WTC11 (cell line): ENCODE measurements at regions not wholly inside any gene's neighbourhood (a gene's known extent, or its start where the extent isn't known, plus 50 kb on each side); places are given as distances from the start of the nearest gene placed in this dataset.

Experiments
- ATF2 ChIP-seq: sonication (generic); formaldehyde crosslinking; IDR thresholded peaks from 2 replicates; pipeline ENCODE4 v1.8.1; 2022; ENCODE audit warnings: low read depth, missing genetic modification reagents, borderline replicate concordance
- ATF3 ChIP-seq: sonication (generic); formaldehyde crosslinking; conservative IDR thresholded peaks from 2 replicates; pipeline ENCODE4 v1.8.1; 2022; ENCODE audit warnings: mild to moderate bottlenecking, missing genetic modification reagents
- CBFB ChIP-seq: sonication (generic); formaldehyde crosslinking; IDR thresholded peaks from 2 replicates; pipeline ENCODE4 v1.8.1; 2022; ENCODE audit warnings: mild to moderate bottlenecking, low read depth, missing genetic modification reagents
- ELF4 ChIP-seq: sonication (generic); formaldehyde crosslinking; IDR thresholded peaks from 2 replicates; pipeline ENCODE4 v1.8.1; 2022; ENCODE audit warnings: low read depth, mild to moderate bottlenecking, moderate library complexity, missing genetic modification reagents
- FOXP1 ChIP-seq: sonication (generic); formaldehyde crosslinking; IDR thresholded peaks from 2 replicates; pipeline ENCODE4 v1.8.0; 2022; ENCODE audit warnings: missing genetic modification reagents, mild to moderate bottlenecking, moderate library complexity, borderline replicate concordance
- GRHL2 ChIP-seq: fragments of 250-450 bp; sonication (Bioruptor Pico); IDR thresholded peaks from 2 replicates; pipeline ENCODE4 v1.8.0; 2022; ENCODE audit warnings: mild to moderate bottlenecking, moderate library complexity; ENCODE audit not compliant: insufficient replicate concordance, severe bottlenecking
- JUN ChIP-seq: sonication (generic); formaldehyde crosslinking; IDR thresholded peaks from 2 replicates; pipeline ENCODE4 v1.8.0; 2023; ENCODE audit warnings: mild to moderate bottlenecking, missing genetic modification reagents
- NR3C1 ChIP-seq: sonication (generic); formaldehyde crosslinking; conservative IDR thresholded peaks from 2 replicates; pipeline ENCODE4 v1.8.1; 2023; ENCODE audit warnings: low read depth, mild to moderate bottlenecking, missing genetic modification reagents
- PREB ChIP-seq: sonication (generic); formaldehyde crosslinking; IDR thresholded peaks from 2 replicates; pipeline ENCODE4 v1.8.1; 2022; ENCODE audit warnings: mild to moderate bottlenecking, missing genetic modification reagents, moderate library complexity, borderline replicate concordance
- RORB ChIP-seq: fragments of 250-450 bp; sonication (Bioruptor Pico); IDR thresholded peaks from 2 replicates; pipeline ENCODE4 v1.9.0; 2021; ENCODE audit warnings: mild to moderate bottlenecking
- ZNF263 ChIP-seq: sonication (generic); formaldehyde crosslinking; IDR thresholded peaks from 2 replicates; pipeline ENCODE4 v1.8.1; 2022; ENCODE audit warnings: low read depth, mild to moderate bottlenecking, moderate library complexity, missing genetic modification reagents
- TF ChIP-seq, protein P1 (sequence below): fragments of 200-600 bp; IDR thresholded peaks from 2 replicates; pipeline ENCODE4 v1.8.0; 2022; ENCODE audit warnings: antibody characterized with exemption
- TF ChIP-seq, protein P2 (sequence below): sonication (generic); formaldehyde crosslinking; IDR thresholded peaks from 2 replicates; pipeline ENCODE4 v1.8.0; 2023; ENCODE audit warnings: missing genetic modification reagents
- TF ChIP-seq, protein P3 (sequence below): fragments of 250-450 bp; sonication (Bioruptor Pico); conservative IDR thresholded peaks from 2 replicates; pipeline ENCODE4 v1.9.0; 2021; ENCODE audit warnings: mild to moderate bottlenecking

- TF ChIP-seq, protein P1, sequence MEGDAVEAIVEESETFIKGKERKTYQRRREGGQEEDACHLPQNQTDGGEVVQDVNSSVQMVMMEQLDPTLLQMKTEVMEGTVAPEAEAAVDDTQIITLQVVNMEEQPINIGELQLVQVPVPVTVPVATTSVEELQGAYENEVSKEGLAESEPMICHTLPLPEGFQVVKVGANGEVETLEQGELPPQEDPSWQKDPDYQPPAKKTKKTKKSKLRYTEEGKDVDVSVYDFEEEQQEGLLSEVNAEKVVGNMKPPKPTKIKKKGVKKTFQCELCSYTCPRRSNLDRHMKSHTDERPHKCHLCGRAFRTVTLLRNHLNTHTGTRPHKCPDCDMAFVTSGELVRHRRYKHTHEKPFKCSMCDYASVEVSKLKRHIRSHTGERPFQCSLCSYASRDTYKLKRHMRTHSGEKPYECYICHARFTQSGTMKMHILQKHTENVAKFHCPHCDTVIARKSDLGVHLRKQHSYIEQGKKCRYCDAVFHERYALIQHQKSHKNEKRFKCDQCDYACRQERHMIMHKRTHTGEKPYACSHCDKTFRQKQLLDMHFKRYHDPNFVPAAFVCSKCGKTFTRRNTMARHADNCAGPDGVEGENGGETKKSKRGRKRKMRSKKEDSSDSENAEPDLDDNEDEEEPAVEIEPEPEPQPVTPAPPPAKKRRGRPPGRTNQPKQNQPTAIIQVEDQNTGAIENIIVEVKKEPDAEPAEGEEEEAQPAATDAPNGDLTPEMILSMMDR, result no peak
- TF ChIP-seq JUN (CRISPR knock-in tag) (no peak), RORB (CRISPR knock-in tag) (no peak), ATF2 (CRISPR knock-in tag) (no peak), ATF3 (CRISPR knock-in tag) (no peak), ELF4 (CRISPR knock-in tag) (no peak), CBFB (CRISPR knock-in tag) (no peak), PREB (CRISPR knock-in tag) (no peak), GRHL2 (CRISPR knock-in tag) (no peak), NR3C1 (CRISPR knock-in tag) (no peak), FOXP1 (CRISPR knock-in tag) (no peak), ZNF263 (CRISPR knock-in tag) (no peak)
- TF ChIP-seq, protein P2, sequence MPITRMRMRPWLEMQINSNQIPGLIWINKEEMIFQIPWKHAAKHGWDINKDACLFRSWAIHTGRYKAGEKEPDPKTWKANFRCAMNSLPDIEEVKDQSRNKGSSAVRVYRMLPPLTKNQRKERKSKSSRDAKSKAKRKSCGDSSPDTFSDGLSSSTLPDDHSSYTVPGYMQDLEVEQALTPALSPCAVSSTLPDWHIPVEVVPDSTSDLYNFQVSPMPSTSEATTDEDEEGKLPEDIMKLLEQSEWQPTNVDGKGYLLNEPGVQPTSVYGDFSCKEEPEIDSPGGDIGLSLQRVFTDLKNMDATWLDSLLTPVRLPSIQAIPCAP (CRISPR knock-in tag), result no peak
- TF ChIP-seq, protein P3, sequence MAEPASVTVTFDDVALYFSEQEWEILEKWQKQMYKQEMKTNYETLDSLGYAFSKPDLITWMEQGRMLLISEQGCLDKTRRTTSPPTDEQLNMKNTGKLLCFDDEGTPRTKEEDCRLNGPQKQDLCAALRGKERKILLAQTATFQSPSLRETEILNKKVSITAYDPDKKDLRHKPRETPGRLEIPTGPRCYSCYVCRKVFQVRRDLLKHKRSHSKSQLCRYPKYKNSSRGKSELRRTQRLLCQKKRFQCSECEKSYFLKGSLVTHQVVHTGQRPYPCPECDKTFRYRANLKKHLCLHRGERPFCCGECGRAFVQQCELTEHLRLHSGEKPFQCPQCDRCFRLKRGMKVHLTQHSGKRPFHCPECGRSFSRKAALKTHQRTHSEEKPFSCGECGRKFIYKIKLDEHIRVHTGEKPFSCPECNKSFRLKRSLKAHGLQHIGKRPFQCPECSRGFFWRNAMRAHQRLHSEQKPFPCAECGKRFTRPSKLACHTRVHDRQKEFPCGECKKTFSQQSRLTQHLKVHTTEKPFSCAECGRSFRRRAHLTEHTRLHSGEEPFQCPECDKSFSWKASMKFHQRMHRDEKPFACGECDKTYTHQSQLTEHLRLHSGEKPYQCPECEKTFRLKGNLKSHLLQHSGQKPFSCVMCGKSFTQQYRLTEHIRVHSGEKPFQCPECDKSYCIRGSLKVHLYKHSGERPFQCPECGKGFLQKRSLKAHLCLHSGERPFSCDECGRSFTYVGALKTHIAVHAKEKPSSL (CRISPR knock-in tag), result no peak
Observed at GRCh38 chr6:8953310-8953709, 518.0 kb upstream of the SLC35B3 start.
